ENCODE measurements at regions not wholly inside any gene's neighbourhood (a gene's known extent, or its start where the extent isn't known, plus 50 kb on each side); places are given as distances from the start of the nearest gene placed in this dataset.
"Not testable (repeated sequence)": the region's sequence is repeated elsewhere in the genome, so short reads cannot be mapped to it uniquely, and the experiment has no call there.

DNA sequence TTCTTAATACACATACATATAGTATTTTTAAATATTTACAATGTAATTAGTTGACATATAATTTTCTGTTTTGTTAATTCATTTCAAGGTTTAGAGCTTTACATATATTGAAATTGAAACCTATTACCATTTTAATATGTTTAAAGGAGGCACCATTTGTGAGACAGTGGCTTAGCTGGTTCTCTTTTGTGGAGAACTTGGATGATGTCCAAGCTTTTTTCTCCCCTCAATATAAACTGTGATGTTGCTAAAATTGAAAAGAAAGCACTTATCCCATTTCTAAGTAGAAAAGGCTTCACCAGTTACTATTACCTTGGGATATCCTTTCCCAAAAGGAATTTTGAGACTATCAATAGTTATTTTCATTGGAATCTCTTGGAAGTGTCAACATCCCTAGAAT is 707.2 kb downstream of the NTRK3 start:
- in situ Hi-C loops (cut with MboI; ENCODE audit: low sequenced_read_pairs in 4 of 4) (loop anchor here in 1 of 4 donors (25.0 kb wide), 1 partner anchor 112 kb away; no protein-coding TSS in a partner anchor), intact Hi-C loops (cut with DNase I; ENCODE audit: low total_unique reads) (no loop called here)
- ATAC-seq (no peak), DNase-seq (no peak)
- Histone ChIP-seq H3K27me3 (no peaks in the 10 kb centered on the region), H3K4me3 (no peak overlapping the region), H3K27ac (peak overlapping the region in 2 of 4 donors; percentile 57 to 74), H3K4me1 (peaks cover 0 to 8% of the 10 kb centered on the region in 2 donors), H3K9me3 (no peaks in the 10 kb centered on the region), H3K36me3 (no peaks in the 10 kb centered on the region)
- TF ChIP-seq POLR2A (IDR thresholded peaks at IDR 0.05), result no peak
- TF ChIP-seq, protein P1, sequence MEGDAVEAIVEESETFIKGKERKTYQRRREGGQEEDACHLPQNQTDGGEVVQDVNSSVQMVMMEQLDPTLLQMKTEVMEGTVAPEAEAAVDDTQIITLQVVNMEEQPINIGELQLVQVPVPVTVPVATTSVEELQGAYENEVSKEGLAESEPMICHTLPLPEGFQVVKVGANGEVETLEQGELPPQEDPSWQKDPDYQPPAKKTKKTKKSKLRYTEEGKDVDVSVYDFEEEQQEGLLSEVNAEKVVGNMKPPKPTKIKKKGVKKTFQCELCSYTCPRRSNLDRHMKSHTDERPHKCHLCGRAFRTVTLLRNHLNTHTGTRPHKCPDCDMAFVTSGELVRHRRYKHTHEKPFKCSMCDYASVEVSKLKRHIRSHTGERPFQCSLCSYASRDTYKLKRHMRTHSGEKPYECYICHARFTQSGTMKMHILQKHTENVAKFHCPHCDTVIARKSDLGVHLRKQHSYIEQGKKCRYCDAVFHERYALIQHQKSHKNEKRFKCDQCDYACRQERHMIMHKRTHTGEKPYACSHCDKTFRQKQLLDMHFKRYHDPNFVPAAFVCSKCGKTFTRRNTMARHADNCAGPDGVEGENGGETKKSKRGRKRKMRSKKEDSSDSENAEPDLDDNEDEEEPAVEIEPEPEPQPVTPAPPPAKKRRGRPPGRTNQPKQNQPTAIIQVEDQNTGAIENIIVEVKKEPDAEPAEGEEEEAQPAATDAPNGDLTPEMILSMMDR (IDR thresholded peaks at IDR 0.05 in 4 of 5, conservative IDR thresholded peaks at IDR 0.05 in 1 of 5), result no peak

DNA sequence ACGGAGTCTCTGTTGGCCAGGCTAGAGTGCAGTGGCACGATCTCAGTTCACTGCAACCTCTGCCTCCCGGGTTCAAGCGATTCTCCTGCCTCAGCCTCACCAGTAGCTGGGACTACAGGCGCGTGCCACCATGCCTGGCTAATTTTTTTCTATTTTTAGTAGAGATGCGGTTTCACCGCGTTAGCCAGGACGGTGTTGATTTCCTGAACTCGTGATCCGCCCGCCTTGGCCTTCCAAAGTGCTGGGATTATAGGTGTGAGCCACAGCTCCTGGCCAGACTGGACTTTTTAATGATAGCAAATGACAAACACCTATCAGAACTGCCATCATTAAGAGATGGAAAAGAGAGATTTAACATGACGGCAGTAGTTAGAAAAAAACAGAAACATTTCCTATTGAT is 707.9 kb downstream of the NTRK3 start:
- H3K4me3 ChIP-seq; H3K9me3 ChIP-seq; intact Hi-C loops (cut with DNase I; ENCODE audit: low total_unique reads); H3K36me3 ChIP-seq; H3K27me3 ChIP-seq; H3K4me1 ChIP-seq: not testable (repeated sequence)
- in situ Hi-C loops (cut with MboI; ENCODE audit: low sequenced_read_pairs in 4 of 4), result loop anchor here in 1 of 4 donors (25.0 kb wide), 1 partner anchor 111 kb away; no protein-coding TSS in a partner anchor
- peak overlapping the region; percentile 57 to 78 (median 68) for H3K27ac ChIP-seq
- DNase-seq (peak; percentile 23 to 70), ATAC-seq (peak; percentile 69 to 73)

DNA sequence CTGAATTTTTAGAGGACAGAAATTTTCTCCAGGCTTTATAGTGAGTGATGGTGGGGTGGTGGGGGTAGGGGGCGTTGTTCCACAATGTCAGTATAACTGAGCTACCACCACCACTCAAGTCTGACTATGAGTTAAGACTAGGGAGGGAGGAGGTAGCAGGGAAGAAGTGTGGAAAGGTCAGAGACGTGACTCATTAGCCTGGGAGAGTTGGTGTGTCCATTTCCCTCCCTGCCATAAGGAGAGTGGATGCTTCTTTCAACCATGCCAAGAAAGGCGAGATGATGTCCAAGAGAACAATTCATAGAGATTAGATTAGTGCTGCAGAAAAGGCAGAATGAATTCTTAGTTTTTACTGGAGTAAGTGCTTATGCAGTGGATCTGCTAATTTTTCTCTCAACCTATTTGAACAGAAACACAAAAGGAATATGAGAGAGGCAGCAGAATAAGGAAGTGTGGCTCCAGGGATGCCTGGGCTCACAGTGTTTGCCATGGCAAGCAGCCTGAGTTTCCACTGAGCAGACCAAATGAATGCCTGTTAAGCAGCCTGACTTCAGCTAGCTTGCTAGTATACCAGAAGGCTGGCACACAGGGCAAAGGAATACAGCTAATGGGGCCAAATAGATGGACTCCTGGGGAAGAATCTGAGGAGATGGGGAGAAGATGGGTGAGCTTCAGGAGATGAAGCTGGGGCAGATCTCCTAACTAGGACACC is 708.9 kb downstream of the NTRK3 start:
- intact Hi-C loops (cut with DNase I; ENCODE audit: low total_unique reads) (no loop called here), in situ Hi-C loops (cut with MboI; ENCODE audit: low sequenced_read_pairs in 4 of 4) (loop anchor here in 1 of 4 donors (25.0 kb wide), 1 partner anchor 110 kb away; no protein-coding TSS in a partner anchor)
- no peaks in the 10 kb centered on the region for H3K36me3 ChIP-seq
- TF ChIP-seq POLR2A (IDR thresholded peaks at IDR 0.05), result no peak
- TF ChIP-seq, protein P1 (IDR thresholded peaks at IDR 0.05 in 4 of 5, conservative IDR thresholded peaks at IDR 0.05 in 1 of 5), result no peak
- DNase-seq (no peak), ATAC-seq (peak; percentile 84 to 90)
- peak overlapping the region; percentile 57 to 78 (median 68) for H3K27ac ChIP-seq
- no peaks in the 10 kb centered on the region for H3K9me3 ChIP-seq
- no peaks in the 10 kb centered on the region for H3K27me3 ChIP-seq
- no peak overlapping the region for H3K4me3 ChIP-seq
- peaks cover 0 to 8% of the 10 kb centered on the region in 2 donors for H3K4me1 ChIP-seq

DNA sequence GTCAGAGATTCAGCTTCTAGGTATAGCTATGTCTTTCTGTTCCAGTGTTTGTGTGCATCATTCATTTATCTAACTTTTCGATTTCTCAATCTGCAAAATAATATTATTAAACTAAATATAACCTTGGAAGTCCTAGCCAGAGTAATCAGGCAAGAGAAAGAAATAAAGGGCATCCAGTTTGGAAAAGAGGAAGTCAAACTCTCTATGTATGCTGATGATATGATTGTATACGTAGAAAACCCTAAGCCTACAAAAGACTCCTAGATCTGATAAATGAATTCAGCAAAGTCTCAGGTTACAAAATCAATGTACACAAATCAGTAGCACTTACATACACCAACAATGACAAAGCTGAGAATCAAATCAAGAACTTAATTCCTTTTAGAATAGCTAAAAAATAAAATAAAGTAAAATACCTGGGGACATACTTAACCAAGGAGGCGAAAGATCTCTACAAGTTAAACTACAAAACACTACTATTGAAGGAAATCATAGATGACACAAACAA is 718.2 kb downstream of the NTRK3 start:
- Histone ChIP-seq H3K27me3 (no peaks in the 10 kb centered on the region), H3K9me3 (no peaks in the 10 kb centered on the region), H3K4me3 (no peak overlapping the region), H3K27ac (no peak overlapping the region), H3K4me1 (no peaks in the 10 kb centered on the region), H3K36me3 (no peaks in the 10 kb centered on the region)
- TF ChIP-seq, protein P1 (IDR thresholded peaks at IDR 0.05 in 4 of 5, conservative IDR thresholded peaks at IDR 0.05 in 1 of 5), result no peak
- TF ChIP-seq POLR2A (IDR thresholded peaks at IDR 0.05), result no peak
- no peak for ATAC-seq
- in situ Hi-C loops (cut with MboI; ENCODE audit: low sequenced_read_pairs in 4 of 4), result loop anchor here in 1 of 4 donors (25.0 kb wide), 1 partner anchor 101 kb away; no protein-coding TSS in a partner anchor
- no peak for DNase-seq
- intact Hi-C loops (cut with DNase I; ENCODE audit: low total_unique reads), result no loop called here

DNA sequence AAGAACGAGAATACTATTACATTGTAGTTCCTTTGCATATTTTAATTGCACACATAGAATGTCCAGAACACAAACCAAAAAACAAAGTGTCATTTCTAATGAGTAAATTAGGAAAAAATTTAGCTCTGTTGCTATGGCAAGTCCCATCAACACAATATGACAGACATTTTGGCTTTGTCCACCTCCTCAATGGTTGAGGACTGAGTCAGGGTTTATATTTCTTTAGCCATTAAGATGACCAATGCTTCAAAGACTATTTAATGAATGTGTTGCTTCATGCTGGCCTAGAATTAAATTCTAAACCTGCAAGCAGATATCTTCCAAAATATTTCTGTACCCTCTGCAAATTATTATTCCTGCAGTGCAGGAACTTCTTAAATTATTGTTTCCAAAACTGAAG is 719.2 kb downstream of the NTRK3 start:
- H3K9me3 ChIP-seq, result no peaks in the 10 kb centered on the region
- in situ Hi-C loops (cut with MboI; ENCODE audit: low sequenced_read_pairs in 4 of 4), result loop anchor here in 1 of 4 donors (25.0 kb wide), 1 partner anchor 100 kb away; no protein-coding TSS in a partner anchor
- TF ChIP-seq, protein P1 (IDR thresholded peaks at IDR 0.05 in 4 of 5, conservative IDR thresholded peaks at IDR 0.05 in 1 of 5), result no peak
- no peak for TF ChIP-seq POLR2A (IDR thresholded peaks at IDR 0.05)
- no peaks in the 10 kb centered on the region for H3K4me1 ChIP-seq
- intact Hi-C loops (cut with DNase I; ENCODE audit: low total_unique reads), result no loop called here
- H3K27me3 ChIP-seq, result no peaks in the 10 kb centered on the region
- ATAC-seq (no peak), DNase-seq (no peak)
- H3K27ac ChIP-seq, result no peak overlapping the region
- H3K4me3 ChIP-seq, result no peak overlapping the region
- H3K36me3 ChIP-seq, result no peaks in the 10 kb centered on the region

DNA sequence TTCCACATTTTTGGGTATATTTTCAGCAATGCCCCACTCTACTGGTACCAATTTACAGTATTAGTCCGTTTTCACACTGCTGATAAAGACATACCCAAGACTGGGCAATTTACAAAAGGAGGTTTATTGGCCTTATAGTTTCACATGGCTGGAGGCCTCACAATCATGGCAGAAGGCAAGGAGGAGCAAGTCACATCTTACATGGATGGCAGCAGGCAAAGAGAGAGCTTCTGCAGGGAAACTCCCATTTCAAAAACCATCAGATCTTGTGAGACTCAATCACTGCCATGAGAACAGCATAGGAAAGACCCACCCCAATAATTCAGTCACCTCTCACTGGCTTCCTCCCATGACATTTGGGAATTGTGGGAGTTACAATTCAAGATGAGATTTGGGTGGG is 722.9 kb downstream of the NTRK3 start:
- H3K27me3 ChIP-seq; ATAC-seq; H3K4me3 ChIP-seq; H3K4me1 ChIP-seq; H3K27ac ChIP-seq; intact Hi-C loops (cut with DNase I; ENCODE audit: low total_unique reads); H3K36me3 ChIP-seq; DNase-seq; H3K9me3 ChIP-seq: not testable (repeated sequence)
- in situ Hi-C loops (cut with MboI; ENCODE audit: low sequenced_read_pairs in 4 of 4), result loop anchor here in 2 of 4 donors (5.0 to 25.0 kb wide), 2 partner anchors 46 to 96 kb away; no protein-coding TSS in a partner anchor
